ENCODE measurements at regions not wholly inside any gene's neighbourhood (a gene's known extent, or its start where the extent isn't known, plus 50 kb on each side); places are given as distances from the start of the nearest gene placed in this dataset.

DNA sequence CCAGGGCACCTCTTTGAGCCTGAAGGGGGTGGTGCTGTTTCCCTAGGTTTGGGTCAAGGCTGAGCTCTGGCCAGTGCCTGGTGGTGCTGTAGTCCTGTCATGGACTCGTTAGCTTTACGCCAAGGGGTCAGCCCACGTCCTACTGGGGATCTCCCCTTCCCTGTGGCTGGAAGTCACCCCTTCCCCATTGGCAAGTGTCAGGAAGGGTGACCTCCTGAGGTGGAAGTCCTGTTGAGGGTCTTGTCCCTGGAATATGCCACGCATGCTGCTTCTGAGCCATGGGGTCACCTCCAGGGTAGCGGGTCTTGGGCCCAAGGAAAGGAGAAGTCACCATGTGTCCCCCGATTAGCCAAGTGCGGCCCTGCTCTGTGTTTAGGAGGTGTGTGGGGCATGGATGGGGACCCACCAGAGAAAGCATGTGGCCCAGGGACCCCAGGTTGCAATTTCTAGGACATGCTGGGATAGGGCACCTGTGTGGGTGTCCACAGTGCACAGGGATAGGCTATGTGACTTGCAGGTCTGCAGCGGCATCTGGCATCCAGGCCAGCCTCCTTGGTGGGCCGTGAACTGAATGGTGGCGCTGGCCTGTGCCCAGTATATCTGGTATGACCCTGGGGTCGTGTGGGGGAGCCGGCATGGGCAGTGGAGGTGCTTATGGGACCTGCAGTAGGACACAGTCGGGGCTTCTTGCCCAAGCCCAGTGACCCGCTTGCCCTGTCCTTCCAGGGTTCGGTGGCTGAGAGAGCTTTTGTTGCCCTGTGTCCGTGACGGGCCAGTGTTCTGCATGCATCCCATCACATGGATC, 226.7 kb downstream of the SNRPN start:
- DNase-seq (ENCODE audit: low read depth in 1 of 2, low spot score in 2 of 2), result no peak

More for the DNA sequence above, 226.7 kb downstream of the SNRPN start:
- peaks cover 75 to 95% of the 10 kb centered on the region in 2 experiments for H3K9me3 ChIP-seq (ENCODE audit: insufficient read depth in 2 of 2, low read depth in 1 of 2, low read length in 1 of 2)
- H3K79me1 ChIP-seq (ENCODE audit: low read depth, low read length), result no peaks in the 10 kb centered on the region
- H3K9ac ChIP-seq (replicated peaks in 1 of 4; ENCODE audit: extremely low read depth in 1 of 4, low read depth in 3 of 4, low read length in 3 of 4), result no peak overlapping the region
- H2BK120ac ChIP-seq (replicated peaks; ENCODE audit: low read depth, low read length), result no peak overlapping the region
- no peak overlapping the region for H3K27ac ChIP-seq (ENCODE audit: low read depth, low read length)
- H3K79me2 ChIP-seq (ENCODE audit: control insufficient read depth in 1 of 2, insufficient read depth in 2 of 2, low read length in 2 of 2), result no peaks in the 10 kb centered on the region
- no peak overlapping the region for H3K4me3 ChIP-seq (ENCODE audit: extremely low read depth in 1 of 4, insufficient read depth in 2 of 4, low read depth in 3 of 4, low read length in 4 of 4)
- ChIA-PET POLR2A (ENCODE audit: partially characterized antibody) (no interaction called here), CTCF (ENCODE audit: partially characterized antibody) (interaction anchor here (0.8 kb wide), 1 partner anchor 92 kb away, joined by 3 read pairs; no protein-coding TSS in a partner anchor)
- TF ChIP-seq CBX5 (IDR thresholded peaks at IDR 0.05; ENCODE audit: low read depth, low read length), result no peak
- TF ChIP-seq NANOG (IDR thresholded peaks at IDR 0.05; ENCODE audit: insufficient read depth, low read depth, low read length, poor library complexity, severe bottlenecking), result no peak
- TF ChIP-seq CTBP2 (IDR thresholded peaks at IDR 0.05; ENCODE audit: borderline replicate concordance, insufficient read depth, insufficient read length, low read length), result no peak
- TF ChIP-seq YY1 (IDR thresholded peaks at IDR 0.05; ENCODE audit: low read depth, low read length), result no peak
- no peak for TF ChIP-seq KDM4A (IDR thresholded peaks at IDR 0.05; ENCODE audit: low read depth, low read length, severe bottlenecking)
- TF ChIP-seq SAP30 (IDR thresholded peaks at IDR 0.05; ENCODE audit: insufficient read depth, insufficient replicate concordance, low read length), result no peak
- no peak for TF ChIP-seq TBP (IDR thresholded peaks at IDR 0.05; ENCODE audit: low read depth, low read length)
- no peak for TF ChIP-seq JUND (IDR thresholded peaks at IDR 0.05; ENCODE audit: low read length)
- no peak for TF ChIP-seq SIX5 (IDR thresholded peaks at IDR 0.05; ENCODE audit: low read depth, low read length)
- H2BK12ac ChIP-seq (ENCODE audit: low read depth, low read length), result no peak overlapping the region
- H2BK15ac ChIP-seq (ENCODE audit: low read length), result no peak overlapping the region
- H4K8ac ChIP-seq (ENCODE audit: extremely low read depth, insufficient read depth, low read length), result no peak overlapping the region
- H2AFZ ChIP-seq (ENCODE audit: low read length), result no peak overlapping the region
- no peak for FAIRE-seq
- no peaks in the 10 kb centered on the region for H3K4me1 ChIP-seq (replicated peaks in 1 of 4; ENCODE audit: control insufficient read depth in 3 of 4, insufficient read depth in 4 of 4, low read length in 3 of 4)
- H2BK5ac ChIP-seq (ENCODE audit: low read depth, low read length), result no peak overlapping the region
- H4K91ac ChIP-seq (replicated peaks; ENCODE audit: insufficient read length, low read length), result no peak overlapping the region
- H3K4me2 ChIP-seq (ENCODE audit: insufficient read depth in 1 of 2, low read depth in 2 of 2, low read length in 2 of 2), result no peak overlapping the region
- H3K27me3 ChIP-seq (replicated peaks in 1 of 4; ENCODE audit: control insufficient read depth in 3 of 4, extremely low read depth in 1 of 4, insufficient read depth in 3 of 4, low read length in 3 of 4), result no peaks in the 10 kb centered on the region
- no peak overlapping the region for H3K56ac ChIP-seq (replicated peaks; ENCODE audit: insufficient read length, low read depth, low read length)
- no peak overlapping the region for H3K4ac ChIP-seq (replicated peaks; ENCODE audit: insufficient read length, low read depth, low read length)
- no peak overlapping the region for H4K5ac ChIP-seq (ENCODE audit: insufficient read length, low read depth, low read length)
- no peaks in the 10 kb centered on the region for H3K36me3 ChIP-seq (ENCODE audit: control insufficient read depth in 2 of 4, insufficient read depth in 4 of 4, low read length in 3 of 4)
- H2BK20ac ChIP-seq (ENCODE audit: low read length), result no peak overlapping the region
- no peaks in the 10 kb centered on the region for H4K20me1 ChIP-seq (replicated peaks in 1 of 2; ENCODE audit: control insufficient read depth in 1 of 2, insufficient read depth in 2 of 2, low read length in 2 of 2)
- no peak overlapping the region for H3K23ac ChIP-seq (ENCODE audit: insufficient read length)
- WGBS, 2 experiments (ENCODE audit: extremely low coverage in 1 of 2, insufficient coverage in 1 of 2, insufficient read length in 1 of 2, insufficient replicate concordance in 2 of 2, low coverage in 1 of 2, low lambda C conversion rate in 2 of 2, missing lambda C conversion rate in 1 of 2), result 88% methylated on average over 15 of the region's 17 CpGs; no CpG with 5 or more reads in 1 of the 2 experiments
- H3K14ac ChIP-seq (ENCODE audit: insufficient read length), result no peak overlapping the region
- H3K23me2 ChIP-seq (ENCODE audit: low read depth, low read length), result no peaks in the 10 kb centered on the region
- H2AK5ac ChIP-seq (ENCODE audit: low read depth, low read length), result no peak overlapping the region
- no peak overlapping the region for H3K18ac ChIP-seq (ENCODE audit: extremely low read depth, low read length)
